AG04450 (cell line): ENCODE measurements at regions not wholly inside any gene's neighbourhood (a gene's known extent, or its start where the extent isn't known, plus 50 kb on each side); places are given as distances from the start of the nearest gene placed in this dataset.

Experiments used
- CTCF ChIA-PET: fragments of 300-600, 350-600 bp; formaldehyde crosslinking; extraction: SDS; loops from one replicate; lab custom pipeline; 2022; ENCODE audit warnings: antibody characterized with exemption, inconsistent platforms; lab: Charles Lee
- POLR2A ChIA-PET: fragments of 350-600 bp; formaldehyde crosslinking; extraction: SDS; loops from one replicate; lab custom pipeline; 2021; ENCODE audit warnings: antibody characterized with exemption, inconsistent platforms; lab: Yijun Ruan, JAX
- DNase-seq: peaks from one replicate; pipeline ENCODE4 v3.0.0-alpha.2; 2011; ENCODE audit warnings: low read depth, low spot score
- H3K27ac ChIP-seq: one replicate; pipeline ENCODE4 v1.5.1; 2012; ENCODE audit warnings: low read depth, low read length, control low read depth
- H3K27me3 ChIP-seq: one replicate; pipeline ENCODE4 v1.6.0; 2012; ENCODE audit warnings: low read length; ENCODE audit not compliant: control insufficient read depth, insufficient read depth
- H3K4me3 ChIP-seq: 2 replicates; pipeline ENCODE4 v1.5.1; 2011; ENCODE audit warnings: mild to moderate bottlenecking, low read depth, low read length, control low read depth
- H3K9me3 ChIP-seq: 2 replicates; pipeline ENCODE4 v1.5.1; 2012; ENCODE audit warnings: low read length; ENCODE audit not compliant: control insufficient read depth, insufficient read depth
- TF ChIP-seq, protein P1 (sequence below): IDR thresholded peaks from 2 replicates; pipeline ENCODE4 v1.5.1; 2011; ENCODE audit warnings: low read depth, low read length, control low read depth, inconsistent platforms

DNA sequence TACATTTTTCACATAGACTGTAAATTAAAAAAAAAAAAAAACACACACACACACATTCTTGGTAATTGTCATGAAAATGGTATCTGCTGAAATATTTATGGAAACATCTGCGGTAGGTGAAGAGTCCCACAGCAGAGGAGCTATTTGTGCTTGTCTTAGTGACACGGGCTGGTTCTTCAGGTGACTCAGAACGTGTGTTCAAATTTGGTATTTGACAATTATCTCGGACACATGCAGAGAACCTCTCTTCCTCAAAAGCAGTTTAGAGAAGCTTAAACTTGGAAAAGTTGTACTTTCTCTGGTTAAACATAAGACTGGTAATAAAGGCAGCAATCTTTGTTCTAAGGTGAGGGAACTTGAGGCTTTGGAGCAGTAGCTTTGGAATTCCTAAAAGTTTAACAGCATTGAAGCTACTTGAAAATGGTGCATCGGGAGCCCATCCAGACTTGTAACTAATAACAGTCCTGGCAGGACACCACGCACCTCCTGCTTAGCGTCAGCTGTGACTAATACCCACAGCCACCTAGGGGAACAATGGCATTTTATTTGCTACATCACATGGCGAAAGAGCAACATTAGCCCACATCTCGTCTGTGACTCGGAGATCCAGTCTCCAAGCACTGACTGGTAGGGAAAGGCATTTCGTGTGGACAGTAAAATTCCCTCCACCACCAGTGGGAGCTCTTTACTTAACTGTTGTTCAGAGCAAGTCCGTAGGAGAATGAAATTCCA lies 1505.1 kb upstream of the SLC10A2 start:
- Histone ChIP-seq H3K27me3 (no peaks in the 10 kb centered on the region), H3K9me3 (no peaks in the 10 kb centered on the region), H3K4me3 (peak overlapping the region; percentile 33), H3K27ac (no peak overlapping the region)
- ChIA-PET CTCF (interaction anchor here (0.5 to 3.9 kb wide), 37 partner anchors 9 to 1994 kb away, joined by 3 to 46 read pairs (median 4); partner anchors contain the start of gene EFNB2), POLR2A (no interaction called here)
- TF ChIP-seq, protein P1, sequence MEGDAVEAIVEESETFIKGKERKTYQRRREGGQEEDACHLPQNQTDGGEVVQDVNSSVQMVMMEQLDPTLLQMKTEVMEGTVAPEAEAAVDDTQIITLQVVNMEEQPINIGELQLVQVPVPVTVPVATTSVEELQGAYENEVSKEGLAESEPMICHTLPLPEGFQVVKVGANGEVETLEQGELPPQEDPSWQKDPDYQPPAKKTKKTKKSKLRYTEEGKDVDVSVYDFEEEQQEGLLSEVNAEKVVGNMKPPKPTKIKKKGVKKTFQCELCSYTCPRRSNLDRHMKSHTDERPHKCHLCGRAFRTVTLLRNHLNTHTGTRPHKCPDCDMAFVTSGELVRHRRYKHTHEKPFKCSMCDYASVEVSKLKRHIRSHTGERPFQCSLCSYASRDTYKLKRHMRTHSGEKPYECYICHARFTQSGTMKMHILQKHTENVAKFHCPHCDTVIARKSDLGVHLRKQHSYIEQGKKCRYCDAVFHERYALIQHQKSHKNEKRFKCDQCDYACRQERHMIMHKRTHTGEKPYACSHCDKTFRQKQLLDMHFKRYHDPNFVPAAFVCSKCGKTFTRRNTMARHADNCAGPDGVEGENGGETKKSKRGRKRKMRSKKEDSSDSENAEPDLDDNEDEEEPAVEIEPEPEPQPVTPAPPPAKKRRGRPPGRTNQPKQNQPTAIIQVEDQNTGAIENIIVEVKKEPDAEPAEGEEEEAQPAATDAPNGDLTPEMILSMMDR, result peak; percentile 92
- DNase-seq, result peak; percentile 41

DNA sequence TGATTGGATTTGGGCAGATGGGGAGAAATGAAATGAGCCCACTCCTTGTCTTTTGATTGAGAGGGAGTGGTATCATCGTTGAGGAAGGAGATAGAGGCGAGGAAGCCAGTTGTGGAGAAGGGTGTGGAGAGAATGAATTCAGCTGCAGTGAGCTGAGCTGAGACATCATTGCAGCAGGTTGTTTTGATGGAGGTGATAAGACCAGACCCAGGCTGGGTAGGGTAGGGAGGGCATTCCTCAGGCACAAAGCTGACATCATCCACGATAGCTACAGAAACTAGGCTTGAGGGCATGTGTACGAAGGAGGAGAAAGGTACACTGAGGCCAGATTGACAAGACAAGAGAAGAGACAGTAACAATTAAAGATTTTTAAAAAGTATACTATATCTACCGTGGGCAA lies 1500.9 kb upstream of the SLC10A2 start:
- DNase-seq, result no peak
- no peak overlapping the region for H3K4me3 ChIP-seq
- POLR2A ChIA-PET, result no interaction called here
- CTCF ChIA-PET, result interaction anchor here (0.5 kb wide), 1 partner anchor 1973 kb away, joined by 4 read pairs; no protein-coding TSS in a partner anchor
- H3K27ac ChIP-seq, result no peak overlapping the region
- no peaks in the 10 kb centered on the region for H3K27me3 ChIP-seq
- TF ChIP-seq, protein P1, result no peak
- no peaks in the 10 kb centered on the region for H3K9me3 ChIP-seq

DNA sequence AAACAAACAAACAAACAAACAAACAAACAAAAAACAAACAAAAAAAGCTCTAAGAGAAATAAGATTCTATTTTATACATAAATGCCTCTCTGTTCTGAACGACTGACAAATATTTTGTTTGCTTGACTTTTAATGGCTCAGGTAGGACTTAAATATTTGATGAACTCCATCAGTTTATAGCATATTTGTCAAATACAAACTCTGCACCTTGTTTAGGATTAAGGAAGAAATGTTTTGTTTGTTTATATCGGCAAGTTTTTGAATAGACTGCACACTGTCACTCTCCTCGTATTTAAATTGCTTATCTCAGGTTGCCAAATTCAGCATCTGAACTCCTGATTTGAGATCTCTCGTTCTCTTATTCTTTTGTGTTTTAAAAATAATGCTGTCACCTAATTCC lies 1499.7 kb upstream of the SLC10A2 start:
- H3K27me3 ChIP-seq, result no peaks in the 10 kb centered on the region
- ChIA-PET CTCF (no interaction called here), POLR2A (no interaction called here)
- H3K27ac ChIP-seq, result no peak overlapping the region
- no peak for DNase-seq
- H3K4me3 ChIP-seq, result no peak overlapping the region
- H3K9me3 ChIP-seq, result no peaks in the 10 kb centered on the region
- TF ChIP-seq, protein P1, result no peak

DNA sequence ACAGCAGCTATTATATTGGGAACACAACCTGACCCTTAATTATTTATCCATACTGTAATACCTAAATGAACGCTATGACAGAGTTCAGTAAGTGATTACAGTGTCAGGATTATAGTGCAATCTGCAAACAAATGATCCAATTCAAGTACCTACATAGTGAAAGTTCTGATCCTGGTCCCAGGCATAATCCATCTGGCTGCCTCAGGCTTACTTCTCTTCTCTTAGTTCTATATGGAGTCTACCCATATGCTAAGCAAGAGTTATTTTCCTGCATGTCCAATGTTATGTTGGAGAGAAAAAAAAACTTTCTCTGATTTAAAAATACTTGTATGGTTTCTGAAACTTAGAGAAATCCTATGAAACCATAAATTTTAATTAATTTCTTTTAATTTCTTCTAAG lies 1487.7 kb upstream of the SLC10A2 start:
- no peak for DNase-seq
- no peaks in the 10 kb centered on the region for H3K9me3 ChIP-seq
- H3K27ac ChIP-seq, result no peak overlapping the region
- TF ChIP-seq, protein P1, result no peak
- ChIA-PET CTCF (interaction anchor here (0.6 kb wide), 1 partner anchor 220 kb away, joined by 3 read pairs; no protein-coding TSS in a partner anchor), POLR2A (no interaction called here)
- H3K27me3 ChIP-seq, result no peaks in the 10 kb centered on the region
- no peak overlapping the region for H3K4me3 ChIP-seq

DNA sequence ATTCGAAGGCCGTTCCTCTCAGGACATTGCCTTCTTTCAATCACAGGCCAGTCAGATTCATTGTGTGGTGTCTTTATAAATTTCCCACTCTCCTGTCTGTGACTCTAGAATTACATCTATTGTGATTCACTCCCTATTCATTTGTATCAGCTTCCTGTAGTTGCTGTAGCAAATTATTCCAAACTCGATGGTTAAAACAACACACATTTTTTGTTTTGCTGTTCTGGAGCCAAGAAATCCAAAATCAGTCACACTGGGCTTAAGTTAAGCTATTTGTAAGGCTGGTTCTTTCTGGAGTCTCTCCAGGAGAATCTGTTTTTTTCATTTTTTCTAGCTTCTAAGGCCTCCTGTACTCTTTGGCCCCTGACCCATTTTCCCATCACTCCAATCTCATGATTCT lies 1487.0 kb upstream of the SLC10A2 start:
- no peak for DNase-seq
- H3K27ac ChIP-seq, result no peak overlapping the region
- TF ChIP-seq, protein P1, result no peak
- CTCF ChIA-PET, result interaction anchor here (0.6 kb wide), 1 partner anchor 221 kb away, joined by 3 read pairs; no protein-coding TSS in a partner anchor
- no peaks in the 10 kb centered on the region for H3K9me3 ChIP-seq
- H3K4me3 ChIP-seq, result no peak overlapping the region
- POLR2A ChIA-PET, result no interaction called here
- no peaks in the 10 kb centered on the region for H3K27me3 ChIP-seq
